ENCODE measurements at regions not wholly inside any gene's neighbourhood (a gene's known extent, or its start where the extent isn't known, plus 50 kb on each side); places are given as distances from the start of the nearest gene placed in this dataset.

GRCh38 chr18:980586-980985, 75.9 kb downstream of the ADCYAP1 start:
- BruUV-seq (replicated peaks): no TSS peak
- intact Hi-C loops (cut with micrococcal nuclease): no loop called here
- ChIA-PET RAD21 (ENCODE audit: low non-redundant PET in 1 of 2, low total read pairs in 2 of 2, uncharacterized antibody in 2 of 2, unreplicated experiment in 2 of 2) (no interaction called here), CTCF (no interaction called here), POLR2A (no interaction called here)
- Histone ChIP-seq H3K36me3 (ENCODE audit: control insufficient read depth in 1 of 2, insufficient read depth in 2 of 2, low read length in 2 of 2) (no peaks in the 10 kb centered on the region), H3K79me2 (ENCODE audit: insufficient read depth, low read length) (no peaks in the 10 kb centered on the region), H3K27ac (ENCODE audit: low read depth, low read length) (no peak overlapping the region), H3K4me1 (ENCODE audit: control insufficient read depth in 1 of 2, insufficient read depth in 2 of 2, low read length in 2 of 2) (no peaks in the 10 kb centered on the region), H2AFZ (ENCODE audit: low read depth, low read length, poor library complexity, severe bottlenecking) (no peak overlapping the region), H4K20me1 (ENCODE audit: insufficient read depth) (no peaks in the 10 kb centered on the region), H3K9me3 (ENCODE audit: control insufficient read depth in 1 of 2, insufficient read depth in 1 of 2, low read depth in 1 of 2, low read length in 2 of 2) (no peaks in the 10 kb centered on the region), H3K4me2 (ENCODE audit: low read length) (no peak overlapping the region), H3K9me2 (ENCODE audit: insufficient read depth) (no peaks in the 10 kb centered on the region), H3K4me3 (replicated peaks in 1 of 2; ENCODE audit: low read depth in 1 of 2, low read length in 2 of 2) (no peak overlapping the region), H3K27me3 (ENCODE audit: insufficient read depth, low read length) (no peaks in the 10 kb centered on the region), H3K9ac (ENCODE audit: low read length) (no peak overlapping the region)
- ATAC-seq: no peak
- no peak for TF ChIP-seq CBX3 (IDR thresholded peaks at IDR 0.05; ENCODE audit: low read depth)
- TF ChIP-seq SP1 (IDR thresholded peaks at IDR 0.05; ENCODE audit: low read depth): no peak
- no peak for TF ChIP-seq ZNF274 (IDR thresholded peaks at IDR 0.05; ENCODE audit: low read depth, low read length)
- no peak for TF ChIP-seq ZBTB33 (IDR thresholded peaks at IDR 0.05; ENCODE audit: extremely low read depth, insufficient replicate concordance, low read length)
- no peak for TF ChIP-seq RAD21 (IDR thresholded peaks at IDR 0.05; ENCODE audit: low read depth)
- no peak for TF ChIP-seq POLR2A (IDR thresholded peaks at IDR 0.05; ENCODE audit: borderline replicate concordance, extremely low read depth, insufficient read depth, insufficient read length)
- no peak for DNase-seq (ENCODE audit: low read depth, low spot score)

GRCh38 chr18:984004-984403, 79.3 kb downstream of the ADCYAP1 start:
- Histone ChIP-seq H4K20me1 (ENCODE audit: insufficient read depth) (no peaks in the 10 kb centered on the region), H3K36me3 (ENCODE audit: control insufficient read depth in 1 of 2, insufficient read depth in 2 of 2, low read length in 2 of 2) (no peaks in the 10 kb centered on the region), H3K4me3 (replicated peaks in 1 of 2; ENCODE audit: low read depth in 1 of 2, low read length in 2 of 2) (no peak overlapping the region), H3K9ac (ENCODE audit: low read length) (no peak overlapping the region), H3K79me2 (ENCODE audit: insufficient read depth, low read length) (no peaks in the 10 kb centered on the region), H2AFZ (ENCODE audit: low read depth, low read length, poor library complexity, severe bottlenecking) (no peak overlapping the region), H3K27ac (ENCODE audit: low read depth, low read length) (no peak overlapping the region), H3K9me2 (ENCODE audit: insufficient read depth) (no peaks in the 10 kb centered on the region), H3K4me1 (ENCODE audit: control insufficient read depth in 1 of 2, insufficient read depth in 2 of 2, low read length in 2 of 2) (no peaks in the 10 kb centered on the region), H3K27me3 (ENCODE audit: insufficient read depth, low read length) (peaks cover 9% of the 10 kb centered on the region; the same call in 1 of the 2 replicates), H3K4me2 (ENCODE audit: low read length) (no peak overlapping the region), H3K9me3 (ENCODE audit: control insufficient read depth in 1 of 2, insufficient read depth in 1 of 2, low read depth in 1 of 2, low read length in 2 of 2) (no peaks in the 10 kb centered on the region)
- POLR2A ChIA-PET: no interaction called here
- DNase-seq (ENCODE audit: low read depth, low spot score) (no peak), ATAC-seq (no peak)
- BruUV-seq (replicated peaks): no TSS peak
- TF ChIP-seq CTCF (IDR thresholded peaks at IDR 0.05 in 2 of 3, conservative IDR thresholded peaks at IDR 0.05 in 1 of 3; ENCODE audit: borderline replicate concordance in 1 of 3, insufficient read depth in 1 of 3, low read depth in 2 of 3, low read length in 2 of 3): no peak
- TF ChIP-seq ZBTB33 (IDR thresholded peaks at IDR 0.05; ENCODE audit: extremely low read depth, insufficient replicate concordance, low read length): no peak
- no peak for TF ChIP-seq SP1 (IDR thresholded peaks at IDR 0.05; ENCODE audit: low read depth)
- TF ChIP-seq SRF (IDR thresholded peaks at IDR 0.05; ENCODE audit: low read depth): no peak
- no peak for TF ChIP-seq CEBPB (IDR thresholded peaks at IDR 0.05; ENCODE audit: low read depth)
- TF ChIP-seq EZH2 (IDR thresholded peaks at IDR 0.05): no peak
- TF ChIP-seq TCF7L2 (IDR thresholded peaks at IDR 0.05; ENCODE audit: borderline replicate concordance, extremely low read depth, insufficient read depth, insufficient read length): no peak
- no peak for TF ChIP-seq ELF1 (IDR thresholded peaks at IDR 0.05; ENCODE audit: borderline replicate concordance, low read depth)
- no peak for TF ChIP-seq MAX (IDR thresholded peaks at IDR 0.05)
- TF ChIP-seq SIN3A (IDR thresholded peaks at IDR 0.05; ENCODE audit: low read depth): no peak
- intact Hi-C loops (cut with micrococcal nuclease): no loop called here
- RAD21 ChIA-PET (ENCODE audit: low non-redundant PET in 1 of 2, low total read pairs in 2 of 2, uncharacterized antibody in 2 of 2, unreplicated experiment in 2 of 2): no interaction called here
- CTCF ChIA-PET: interaction anchor here (1.3 kb wide), 1 partner anchor 23 kb away, joined by 4 read pairs; no protein-coding TSS in a partner anchor
